ENCODE measurements at regions not wholly inside any gene's neighbourhood (a gene's known extent, or its start where the extent isn't known, plus 50 kb on each side); places are given as distances from the start of the nearest gene placed in this dataset.

- TF ChIP-seq, protein P1, sequence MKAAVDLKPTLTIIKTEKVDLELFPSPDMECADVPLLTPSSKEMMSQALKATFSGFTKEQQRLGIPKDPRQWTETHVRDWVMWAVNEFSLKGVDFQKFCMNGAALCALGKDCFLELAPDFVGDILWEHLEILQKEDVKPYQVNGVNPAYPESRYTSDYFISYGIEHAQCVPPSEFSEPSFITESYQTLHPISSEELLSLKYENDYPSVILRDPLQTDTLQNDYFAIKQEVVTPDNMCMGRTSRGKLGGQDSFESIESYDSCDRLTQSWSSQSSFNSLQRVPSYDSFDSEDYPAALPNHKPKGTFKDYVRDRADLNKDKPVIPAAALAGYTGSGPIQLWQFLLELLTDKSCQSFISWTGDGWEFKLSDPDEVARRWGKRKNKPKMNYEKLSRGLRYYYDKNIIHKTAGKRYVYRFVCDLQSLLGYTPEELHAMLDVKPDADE (IDR thresholded peaks at IDR 0.05) = no peak
- no peak for TF ChIP-seq EZH2 (IDR thresholded peaks at IDR 0.05; ENCODE audit: low read depth, unreplicated experiment)
These were observed 249.6 kb upstream of the VWC2 start (continued) for GRCh38 chr7:49523870-49524269.

GRCh38 chr7:49527182-49527581 lies 246.3 kb upstream of the VWC2 start:
- Histone ChIP-seq H4K20me1 (replicated peaks; ENCODE audit: insufficient read depth) (no peaks in the 10 kb centered on the region), H3K36me3 (ENCODE audit: insufficient read depth) (no peaks in the 10 kb centered on the region), H3F3A (replicated peaks; ENCODE audit: low read depth) (no peaks in the 10 kb centered on the region), H2AFZ (no peak overlapping the region), H3K4me3 (no peak overlapping the region), H3K9me2 (ENCODE audit: insufficient read depth) (peaks cover 6% of the 10 kb centered on the region), H3K27ac (ENCODE audit: low read depth) (no peak overlapping the region), H3K27me3 (ENCODE audit: insufficient read depth) (no peaks in the 10 kb centered on the region), H3K4me1 (ENCODE audit: insufficient read depth) (no peaks in the 10 kb centered on the region), H3K4me2 (no peak overlapping the region), H3K79me2 (replicated peaks; ENCODE audit: insufficient read depth) (no peaks in the 10 kb centered on the region)
- Mint-ChIP-seq H3K9me3 (no peaks in the 10 kb centered on the region; the same call in 2 of the 3 replicates), H3K27me3 (ENCODE audit: insufficient read depth, low read depth, poor library complexity) (no peaks in the 10 kb centered on the region), H3K4me1 (peaks cover under 1% of the 10 kb centered on the region; the same call in 2 of the 3 replicates), H3K4me3 (no peak overlapping the region), H3K27ac (no peak overlapping the region), H3K36me3 (ENCODE audit: low read depth) (0 out of 3 replicates have a peak, but pooled peaks cover under 1% of the 10 kb centered on the region)
- TF ChIP-seq STAT1 (IDR thresholded peaks at IDR 0.05; ENCODE audit: unreplicated experiment) = no peak
- TF ChIP-seq EZH2 (IDR thresholded peaks at IDR 0.05; ENCODE audit: low read depth, unreplicated experiment) = no peak
- no peak for TF ChIP-seq ZNF331 (CRISPR knock-in tag; IDR thresholded peaks at IDR 0.05; ENCODE audit: low read depth)
- TF ChIP-seq, protein P1 (IDR thresholded peaks at IDR 0.05) = no peak
- no peak for TF ChIP-seq POLR2AphosphoS5 (IDR thresholded peaks at IDR 0.05; ENCODE audit: low read depth)
- TF ChIP-seq JUNB (IDR thresholded peaks at IDR 0.05; ENCODE audit: unreplicated experiment) = no peak
- TF ChIP-seq ZNF462 (CRISPR knock-in tag; IDR thresholded peaks at IDR 0.05) = no peak
- no peak for TF ChIP-seq NANOG (IDR thresholded peaks at IDR 0.05; ENCODE audit: borderline replicate concordance)
- no peak for ATAC-seq
- DNase-seq (ENCODE audit: low spot score) = no peak

All from GM23338 (cell line).